Stomach (tissue), 4 donors: ENCODE measurements at regions not wholly inside any gene's neighbourhood (a gene's known extent, or its start where the extent isn't known, plus 50 kb on each side); places are given as distances from the start of the nearest gene placed in this dataset.

Experiments
- CTCF ChIP-seq, 7 experiments: fragments of 450-650 bp in 4 of 7; fragments of 200-600 bp in 3 of 7; sonication (generic) in 3 of 7; IDR thresholded peaks; one replicate each; pipeline ENCODE4 v1.5.1; 2016 to 2019; ENCODE audit warnings: antibody characterized with exemption in 7 of 7, control low read depth in 2 of 7, mild to moderate bottlenecking in 1 of 7
- EP300 ChIP-seq: sonication (generic); formaldehyde crosslinking; IDR thresholded peaks from one replicate; pipeline ENCODE4 v1.6.1; 2017; ENCODE audit warnings: antibody characterized with exemption
- POLR2A ChIP-seq, 4 donors: fragments of 450-650 bp; IDR thresholded peaks; one replicate each; pipeline ENCODE4 v1.6.1; 2016; ENCODE audit warnings: antibody characterized with exemption in 4 of 4, control low read depth in 2 of 4, mild to moderate bottlenecking in 1 of 4, moderate library complexity in 1 of 4
- POLR2AphosphoS5 ChIP-seq, 3 donors: sonication (generic); formaldehyde crosslinking; IDR thresholded peaks; one replicate each; pipeline ENCODE4 v1.6.1; 2016; ENCODE audit warnings: antibody characterized with exemption in 3 of 3

DNA sequence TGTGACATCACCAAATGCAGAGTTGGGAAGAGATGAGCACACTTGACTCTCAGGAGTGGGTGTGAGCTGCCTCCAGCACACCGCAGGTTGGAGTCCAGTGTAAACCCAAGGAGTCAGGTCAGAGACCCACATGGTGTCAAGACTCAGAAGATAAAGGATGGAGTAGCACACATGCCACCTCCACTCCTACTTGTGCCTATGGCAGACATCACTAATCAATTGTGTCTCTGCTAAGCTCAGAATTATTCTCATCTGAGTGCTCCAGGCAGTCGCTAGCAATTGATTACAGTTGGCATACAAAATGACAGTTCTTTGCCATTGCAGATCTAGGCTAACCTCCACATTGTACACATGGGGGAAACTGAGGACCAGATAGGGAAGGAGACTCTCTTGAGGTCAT lies 187.1 kb downstream of the RPS24 start:
- no peak for TF ChIP-seq EP300
- no peak for TF ChIP-seq POLR2AphosphoS5 (IDR thresholded peaks at IDR 0.05)
- no peak for TF ChIP-seq CTCF (IDR thresholded peaks at IDR 0.05)
- no peak for TF ChIP-seq POLR2A (IDR thresholded peaks at IDR 0.05)
